H1 (cell line): ENCODE measurements at regions not wholly inside any gene's neighbourhood (a gene's known extent, or its start where the extent isn't known, plus 50 kb on each side); places are given as distances from the start of the nearest gene placed in this dataset.

Source experiments
- CTCF ChIA-PET: fragments of 300-600 bp; sonication (Branson Sonifier 250); formaldehyde crosslinking; loops from one replicate; lab custom pipeline; 2021; ENCODE audit not compliant: partially characterized antibody; lab: Charles Lee
- POLR2A ChIA-PET: fragments of 300-600 bp; sonication (Branson Sonifier 250); formaldehyde crosslinking; loops from one replicate; lab custom pipeline; 2021; ENCODE audit warnings: inconsistent platforms; ENCODE audit not compliant: partially characterized antibody; lab: Charles Lee
- DNase-seq, 2 experiments: peaks; one replicate each; pipeline versions ENCODE4 v3.0.0 to v3.0.0-alpha.2; 2010 to 2022; ENCODE audit warnings: low spot score in 2 of 2, low read depth in 1 of 2, mixed read lengths in 1 of 2
- FAIRE-seq: peaks from 2 replicates; lab custom pipeline; 2011; peaks lifted over from hg19 to GRCh38; lab: Jason Lieb, UNC
- H2AFZ ChIP-seq: 2 replicates; pipeline ENCODE4 v1.8.1; 2012; ENCODE audit warnings: low read length, inconsistent platforms
- H2AK5ac ChIP-seq: 2 replicates; pipeline ENCODE4 v1.6.1; 2013; ENCODE audit warnings: low read depth, low read length
- H2BK120ac ChIP-seq: replicated peaks from 2 replicates; pipeline ENCODE3; 2013; ENCODE audit warnings: low read depth, low read length, inconsistent platforms
- H2BK12ac ChIP-seq: 2 replicates; pipeline ENCODE4 v1.6.1; 2013; ENCODE audit warnings: low read depth, low read length
- H2BK15ac ChIP-seq: 2 replicates; pipeline ENCODE4 v1.6.1; 2013; ENCODE audit warnings: low read length
- H2BK20ac ChIP-seq: 2 replicates; pipeline ENCODE4 v1.6.1; 2013; ENCODE audit warnings: low read length
- H2BK5ac ChIP-seq: 2 replicates; pipeline ENCODE4 v1.6.1; 2013; ENCODE audit warnings: low read depth, low read length
- H3K14ac ChIP-seq: 2 replicates; pipeline ENCODE4 v1.6.1; 2013; ENCODE audit warnings: inconsistent platforms; ENCODE audit not compliant: insufficient read length
- H3K18ac ChIP-seq: 2 replicates; pipeline ENCODE4 v1.6.1; 2013; ENCODE audit warnings: low read length; ENCODE audit errors: extremely low read depth
- H3K23ac ChIP-seq: 2 replicates; pipeline ENCODE4 v1.6.1; 2013; ENCODE audit warnings: inconsistent platforms; ENCODE audit not compliant: insufficient read length
- H3K23me2 ChIP-seq: 2 replicates; pipeline ENCODE4 v1.6.1; 2013; ENCODE audit warnings: low read depth, low read length
- H3K27ac ChIP-seq: 2 replicates; pipeline ENCODE4 v1.6.1; 2011; ENCODE audit warnings: low read depth, low read length, inconsistent platforms
- H3K27me3 ChIP-seq, 4 experiments: replicated peaks in 1 of 4; 1 replicate in 1 of 4; 2 replicates in 3 of 4; pipeline versions ENCODE4 v1.6.1 to v1.8.1; 2011 to 2013; ENCODE audit warnings: low read length in 3 of 4, mild to moderate bottlenecking in 3 of 4, inconsistent platforms in 2 of 4, mixed read lengths in 2 of 4, moderate library complexity in 1 of 4; ENCODE audit not compliant: control insufficient read depth in 3 of 4, insufficient read depth in 3 of 4; ENCODE audit errors: extremely low read depth in 1 of 4
- H3K36me3 ChIP-seq, 4 experiments: 2 replicates each; pipeline versions ENCODE4 v1.6.1 to v1.8.1; 2011 to 2013; ENCODE audit warnings: mild to moderate bottlenecking in 4 of 4, low read length in 3 of 4, moderate library complexity in 2 of 4, control low read depth in 1 of 4, inconsistent platforms in 1 of 4; ENCODE audit not compliant: insufficient read depth in 4 of 4, control insufficient read depth in 2 of 4
- H3K4ac ChIP-seq: replicated peaks from 2 replicates; pipeline ENCODE3; 2013; ENCODE audit warnings: low read length, low read depth, mixed read lengths, inconsistent platforms; ENCODE audit not compliant: insufficient read length
- H3K4me1 ChIP-seq, 4 experiments: replicated peaks in 1 of 4; 1 replicate in 1 of 4; 2 replicates in 3 of 4; pipeline versions ENCODE4 v1.6.1 to v1.8.1; 2011 to 2013; ENCODE audit warnings: low read length in 3 of 4, inconsistent platforms in 2 of 4, mixed read lengths in 1 of 4; ENCODE audit not compliant: insufficient read depth in 4 of 4, control insufficient read depth in 3 of 4
- H3K4me2 ChIP-seq, 2 experiments: 2 replicates each; pipeline versions ENCODE4 v1.6.1 to v1.8.1; 2011 to 2013; ENCODE audit warnings: low read depth in 2 of 2, low read length in 2 of 2, control low read depth in 1 of 2, inconsistent platforms in 1 of 2, mild to moderate bottlenecking in 1 of 2; ENCODE audit not compliant: insufficient read depth in 1 of 2
- H3K4me3 ChIP-seq, 4 experiments: fragments of 200-600, 300-600 bp in 1 of 4; sonication (generic), shearing (Covaris generic), sonication (Bioruptor Twin) in 1 of 4; 2 replicates each; pipeline versions ENCODE4 v1.5.1 to v1.8.1; 2011 to 2016; ENCODE audit warnings: low read length in 4 of 4, low read depth in 3 of 4, control low read depth in 2 of 4, inconsistent platforms in 2 of 4, mild to moderate bottlenecking in 2 of 4, mixed read lengths in 1 of 4, moderate library complexity in 1 of 4; ENCODE audit not compliant: insufficient read depth in 2 of 4; ENCODE audit errors: extremely low read depth in 1 of 4
- H3K56ac ChIP-seq: replicated peaks from 2 replicates; pipeline ENCODE3; 2013; ENCODE audit warnings: low read depth, mild to moderate bottlenecking, mixed read lengths, low read length, inconsistent platforms; ENCODE audit not compliant: insufficient read length
- H3K79me1 ChIP-seq: 2 replicates; pipeline ENCODE4 v1.6.1; 2013; ENCODE audit warnings: low read depth, low read length, control low read depth
- H3K79me2 ChIP-seq, 2 experiments: 2 replicates each; pipeline versions ENCODE4 v1.6.1 to v1.8.1; 2012 to 2013; ENCODE audit warnings: low read length in 2 of 2, mild to moderate bottlenecking in 2 of 2, inconsistent platforms in 1 of 2; ENCODE audit not compliant: insufficient read depth in 2 of 2, control insufficient read depth in 1 of 2
- H3K9ac ChIP-seq, 4 experiments: replicated peaks in 1 of 4; 1 replicate in 1 of 4; 2 replicates in 3 of 4; pipeline versions ENCODE4 v1.6.1 to v1.8.1; 2011 to 2013; ENCODE audit warnings: low read depth in 3 of 4, low read length in 3 of 4, control low read depth in 2 of 4, mild to moderate bottlenecking in 2 of 4, moderate library complexity in 2 of 4, inconsistent platforms in 1 of 4; ENCODE audit errors: extremely low read depth in 1 of 4
- H3K9me3 ChIP-seq, 2 experiments: 2 replicates each; pipeline versions ENCODE4 v1.6.1 to v1.8.1; 2012 to 2013; ENCODE audit warnings: mild to moderate bottlenecking in 2 of 2, moderate library complexity in 2 of 2, control low read depth in 1 of 2, inconsistent platforms in 1 of 2, low read depth in 1 of 2, low read length in 1 of 2, mixed read lengths in 1 of 2; ENCODE audit not compliant: insufficient read depth in 2 of 2
- H4K20me1 ChIP-seq, 2 experiments: replicated peaks in 1 of 2; 2 replicates each; pipeline versions ENCODE3 to v1.8.1; 2011 to 2013; ENCODE audit warnings: inconsistent platforms in 2 of 2, low read length in 2 of 2, mild to moderate bottlenecking in 1 of 2; ENCODE audit not compliant: insufficient read depth in 2 of 2, control insufficient read depth in 1 of 2
- H4K5ac ChIP-seq: 2 replicates; pipeline ENCODE4 v1.6.1; 2013; ENCODE audit warnings: low read length, low read depth, mixed read lengths, inconsistent platforms; ENCODE audit not compliant: insufficient read length
- H4K8ac ChIP-seq: 2 replicates; pipeline ENCODE4 v1.8.0; 2013; ENCODE audit warnings: mild to moderate bottlenecking, moderate library complexity, low read length, inconsistent platforms; ENCODE audit not compliant: insufficient read depth; ENCODE audit errors: extremely low read depth
- H4K91ac ChIP-seq: replicated peaks from 2 replicates; pipeline ENCODE3; 2013; ENCODE audit warnings: low read length, mixed read lengths, inconsistent platforms; ENCODE audit not compliant: insufficient read length
- ASH2L ChIP-seq: fragments of 200-600, 300-600 bp; sonication (generic); IDR thresholded peaks from one replicate; pipeline ENCODE4 v1.7.1; 2017; ENCODE audit warnings: low read length
- CBX8 ChIP-seq: fragments of 300-800, 300-1000 bp; sonication (generic); IDR thresholded peaks from 2 replicates; pipeline ENCODE4 v1.7.1; 2016; ENCODE audit warnings: low read depth, low read length, borderline replicate concordance
- EP300 ChIP-seq, 2 experiments: IDR thresholded peaks; 1 replicate in 1 of 2; 2 replicates in 1 of 2; pipeline ENCODE4 v1.6.1; 2011 to 2012; ENCODE audit warnings: low read depth in 2 of 2, low read length in 2 of 2, mild to moderate bottlenecking in 2 of 2, borderline replicate concordance in 1 of 2, inconsistent platforms in 1 of 2, moderate library complexity in 1 of 2
- POLR2AphosphoS5 ChIP-seq: IDR thresholded peaks from 2 replicates; pipeline ENCODE4 v1.6.1; 2011; ENCODE audit warnings: low read depth, low read length
- SP2 ChIP-seq: IDR thresholded peaks from 2 replicates; pipeline ENCODE4 v1.6.1; 2012; ENCODE audit warnings: mild to moderate bottlenecking, low read length, inconsistent platforms
- TCF12 ChIP-seq: IDR thresholded peaks from 2 replicates; pipeline ENCODE4 v1.6.1; 2011; ENCODE audit warnings: low read depth, mild to moderate bottlenecking, low read length
- ZNF274 ChIP-seq: IDR thresholded peaks from 2 replicates; pipeline ENCODE4 v1.7.0; 2012; ENCODE audit warnings: low read length, borderline replicate concordance; ENCODE audit errors: extremely low read depth
- WGBS, 2 experiments: shearing (Covaris generic) in 1 of 2; methylation state at CpG; one replicate each; pipeline versions ENCODE4 v1.1.6 to v1.1.7; 2013 to 2015; ENCODE audit warnings: low lambda C conversion rate in 2 of 2, mixed read lengths in 2 of 2, inconsistent platforms in 1 of 2, low coverage in 1 of 2, missing lambda C conversion rate in 1 of 2; ENCODE audit not compliant: insufficient replicate concordance in 2 of 2, insufficient coverage in 1 of 2, insufficient read length in 1 of 2; ENCODE audit errors: extremely low coverage in 1 of 2, missing lambda C conversion rate in 1 of 2; 5-methylcytosine and 5-hydroxymethylcytosine counted together

- no peak overlapping the region for H3K14ac ChIP-seq
- H4K91ac ChIP-seq: no peak overlapping the region
- H2BK12ac ChIP-seq: no peak overlapping the region
- TF ChIP-seq CBX8 (no peak), TCF12 (no peak), POLR2AphosphoS5 (no peak), ZNF274 (no peak), ASH2L (no peak), EP300 (IDR thresholded peaks at IDR 0.05; ENCODE audit: borderline replicate concordance in 1 of 2, low read depth in 2 of 2, low read length in 2 of 2) (no peak), SP2 (no peak)
- TF ChIP-seq, all 59 proteins: peak for 0
- H3K9me3 ChIP-seq: no peaks in the 10 kb centered on the region
- no peak overlapping the region for H2BK120ac ChIP-seq
- no peak overlapping the region for H2BK5ac ChIP-seq
- H3K4ac ChIP-seq: no peak overlapping the region
- H3K18ac ChIP-seq: no peak overlapping the region
- H3K36me3 ChIP-seq: no peaks in the 10 kb centered on the region
- H3K27ac ChIP-seq: no peak overlapping the region
- no peaks in the 10 kb centered on the region for H3K27me3 ChIP-seq
- H4K20me1 ChIP-seq: no peaks in the 10 kb centered on the region
- 91% methylated on average over 7 of the region's 7 CpGs; no CpG with 5 or more reads in 1 of the 2 experiments for WGBS, 2 experiments
- peaks cover 2% of the 10 kb centered on the region; the same call in 1 of the 2 replicates for H3K23me2 ChIP-seq
- ChIA-PET POLR2A (no interaction called here), CTCF (interaction anchor here (1.2 to 2.1 kb wide), 2 partner anchors 13 to 434 kb away, joined by 3 to 8 read pairs; no protein-coding TSS in a partner anchor)
- no peak overlapping the region for H3K56ac ChIP-seq
- H3K4me3 ChIP-seq: no peak overlapping the region
- H3K79me2 ChIP-seq: no peaks in the 10 kb centered on the region
- H2BK15ac ChIP-seq: no peak overlapping the region
- H3K9ac ChIP-seq: no peak overlapping the region
- H2AK5ac ChIP-seq: no peak overlapping the region
- FAIRE-seq (no peak), DNase-seq (no peak)
- no peak overlapping the region for H3K4me2 ChIP-seq
- H4K8ac ChIP-seq: no peak overlapping the region
- H3K79me1 ChIP-seq: no peaks in the 10 kb centered on the region
- no peak overlapping the region for H2AFZ ChIP-seq
- H3K4me1 ChIP-seq: no peaks in the 10 kb centered on the region
- no peak overlapping the region for H2BK20ac ChIP-seq
- no peak overlapping the region for H3K23ac ChIP-seq
- no peak overlapping the region for H4K5ac ChIP-seq
Measured at GRCh38 chr18:75678627-75679026, 251.1 kb upstream of the SMIM21 start.
